Fibroblast of lung (primary cell): ENCODE measurements at regions not wholly inside any gene's neighbourhood (a gene's known extent, or its start where the extent isn't known, plus 50 kb on each side); places are given as distances from the start of the nearest gene placed in this dataset.

ENCODE experiments used
- DNase-seq, 2 donors: peaks; one replicate each; pipeline versions ENCODE4 v3.0.0 to v3.0.0-alpha.2; 2010; ENCODE audit warnings: low read depth in 2 of 2
- H2AFZ ChIP-seq: 2 replicates; pipeline ENCODE4 v1.5.1; 2012; ENCODE audit warnings: low read length, control low read depth, inconsistent platforms
- H3K27ac ChIP-seq: 2 replicates; pipeline ENCODE4 v1.5.1; 2011; ENCODE audit warnings: low read length, control low read depth; ENCODE audit not compliant: insufficient read depth
- H3K27me3 ChIP-seq: 2 replicates; pipeline ENCODE4 v1.5.1; 2011; ENCODE audit warnings: mild to moderate bottlenecking, low read length; ENCODE audit not compliant: control insufficient read depth, insufficient read depth
- H3K36me3 ChIP-seq: 2 replicates; pipeline ENCODE4 v1.5.1; 2011; ENCODE audit warnings: low read length; ENCODE audit not compliant: control insufficient read depth, insufficient read depth
- H3K4me1 ChIP-seq: 2 replicates; pipeline ENCODE4 v1.5.1; 2011; ENCODE audit warnings: low read length; ENCODE audit not compliant: control insufficient read depth, insufficient read depth; ENCODE audit errors: extremely low read depth
- H3K4me2 ChIP-seq: 2 replicates; pipeline ENCODE4 v1.5.1; 2011; ENCODE audit warnings: low read length, control low read depth; ENCODE audit not compliant: insufficient read depth; ENCODE audit errors: extremely low read depth
- H3K4me3 ChIP-seq, 4 experiments: fragments of 200-600 bp in 1 of 4; sonication (generic) in 1 of 4; replicated peaks in 1 of 4; 2 replicates each; pipeline ENCODE4 v1.5.1; 2011 to 2016; ENCODE audit warnings: low read length in 4 of 4, low read depth in 3 of 4, mild to moderate bottlenecking in 3 of 4, control low read depth in 2 of 4, inconsistent platforms in 1 of 4, mixed read lengths in 1 of 4; ENCODE audit not compliant: insufficient read depth in 1 of 4; ENCODE audit errors: control extremely low read depth in 1 of 4
- H3K79me2 ChIP-seq: 2 replicates; pipeline ENCODE4 v1.5.1; 2012; ENCODE audit warnings: mild to moderate bottlenecking, low read length, inconsistent platforms; ENCODE audit not compliant: control insufficient read depth, insufficient read depth
- H3K9ac ChIP-seq: 2 replicates; pipeline ENCODE4 v1.5.1; 2011; ENCODE audit warnings: mild to moderate bottlenecking, low read length, control low read depth; ENCODE audit not compliant: insufficient read depth
- H3K9me3 ChIP-seq: 2 replicates; pipeline ENCODE4 v1.5.1; 2012; ENCODE audit warnings: low read depth, low read length; ENCODE audit not compliant: control insufficient read depth, insufficient read depth
- H4K20me1 ChIP-seq: 2 replicates; pipeline ENCODE4 v1.5.1; 2011; ENCODE audit warnings: low read length; ENCODE audit not compliant: control insufficient read depth, insufficient read depth; ENCODE audit errors: extremely low read depth
- CTCF ChIP-seq, 2 donors: IDR thresholded peaks in 1 of 2; conservative IDR thresholded peaks in 1 of 2; 1 replicate in 1 of 2; 2 replicates in 1 of 2; pipeline ENCODE4 v1.5.1; 2011 to 2012; ENCODE audit warnings: low read length in 2 of 2, control low read depth in 1 of 2, inconsistent platforms in 1 of 2, low read depth in 1 of 2, mild to moderate bottlenecking in 1 of 2
- EZH2 ChIP-seq: IDR thresholded peaks from 2 replicates; pipeline ENCODE4 v1.5.1; 2012; ENCODE audit warnings: low read length, control low read depth, mild to moderate bottlenecking; ENCODE audit errors: missing control alignments

GRCh38 chr15:53166684-53167201, 376.6 kb upstream of the ONECUT1 start:
- no peak overlapping the region for H3K4me2 ChIP-seq
- no peaks in the 10 kb centered on the region for H3K27me3 ChIP-seq
- no peak for TF ChIP-seq EZH2
- TF ChIP-seq CTCF (conservative IDR thresholded peaks at IDR 0.05 in 1 of 2, IDR thresholded peaks at IDR 0.05 in 1 of 2; ENCODE audit: low read depth in 1 of 2, low read length in 2 of 2), result no peak
- H3K27ac ChIP-seq, result no peak overlapping the region
- DNase-seq, result no peak
- no peak overlapping the region for H3K9ac ChIP-seq
- no peak overlapping the region for H3K4me3 ChIP-seq
- no peaks in the 10 kb centered on the region for H3K79me2 ChIP-seq
- no peaks in the 10 kb centered on the region for H3K4me1 ChIP-seq
- no peak overlapping the region for H2AFZ ChIP-seq
- H3K36me3 ChIP-seq, result no peaks in the 10 kb centered on the region
- no peaks in the 10 kb centered on the region for H3K9me3 ChIP-seq
- no peaks in the 10 kb centered on the region for H4K20me1 ChIP-seq

- no peaks in the 10 kb centered on the region for H3K4me1 ChIP-seq
- H3K79me2 ChIP-seq, result no peaks in the 10 kb centered on the region
- H3K4me3 ChIP-seq, result no peak overlapping the region
- H3K27ac ChIP-seq, result no peak overlapping the region
- TF ChIP-seq CTCF (conservative IDR thresholded peaks at IDR 0.05 in 1 of 2, IDR thresholded peaks at IDR 0.05 in 1 of 2; ENCODE audit: low read depth in 1 of 2, low read length in 2 of 2) (no peak), EZH2 (no peak)
- no peak overlapping the region for H2AFZ ChIP-seq
- H3K9ac ChIP-seq, result no peak overlapping the region
- H3K9me3 ChIP-seq, result no peaks in the 10 kb centered on the region
- H3K27me3 ChIP-seq, result no peaks in the 10 kb centered on the region
- no peaks in the 10 kb centered on the region for H4K20me1 ChIP-seq
- H3K4me2 ChIP-seq, result no peak overlapping the region
- no peaks in the 10 kb centered on the region for H3K36me3 ChIP-seq
- no peak for DNase-seq
Measured at GRCh38 chr15:53165988-53166683, 376.0 kb upstream of the ONECUT1 start.

GRCh38 chr15:53160092-53160704, 370.1 kb upstream of the ONECUT1 start:
- no peak for DNase-seq
- H2AFZ ChIP-seq, result no peak overlapping the region
- H3K27me3 ChIP-seq, result no peaks in the 10 kb centered on the region
- H3K36me3 ChIP-seq, result no peaks in the 10 kb centered on the region
- H3K27ac ChIP-seq, result no peak overlapping the region
- H3K9ac ChIP-seq, result no peak overlapping the region
- H3K9me3 ChIP-seq, result no peaks in the 10 kb centered on the region
- H4K20me1 ChIP-seq, result no peaks in the 10 kb centered on the region
- no peak for TF ChIP-seq EZH2
- no peak for TF ChIP-seq CTCF (conservative IDR thresholded peaks at IDR 0.05 in 1 of 2, IDR thresholded peaks at IDR 0.05 in 1 of 2; ENCODE audit: low read depth in 1 of 2, low read length in 2 of 2)
- no peak overlapping the region for H3K4me2 ChIP-seq
- no peaks in the 10 kb centered on the region for H3K79me2 ChIP-seq
- H3K4me3 ChIP-seq, result no peak overlapping the region
- no peaks in the 10 kb centered on the region for H3K4me1 ChIP-seq
